ENCODE measurements at regions not wholly inside any gene's neighbourhood (a gene's known extent, or its start where the extent isn't known, plus 50 kb on each side); places are given as distances from the start of the nearest gene placed in this dataset.

GRCh38 chr11:47907499-47907898 lies 59.3 kb upstream of the NUP160 start:
- TF ChIP-seq EGR1 (IDR thresholded peaks at IDR 0.05; ENCODE audit: borderline replicate concordance, low read depth, low read length) (no peak), POLR2A (IDR thresholded peaks at IDR 0.05; ENCODE audit: control extremely low read depth in 1 of 2, low read depth in 2 of 2, low read length in 2 of 2) (no peak), SUZ12 (IDR thresholded peaks at IDR 0.05; ENCODE audit: low read length) (no peak), POLR2AphosphoS5 (IDR thresholded peaks at IDR 0.05; ENCODE audit: low read depth, low read length) (no peak), HDAC6 (IDR thresholded peaks at IDR 0.05; ENCODE audit: low read depth, low read length) (no peak), CTCF (IDR thresholded peaks at IDR 0.05; ENCODE audit: control extremely low read depth in 1 of 3, insufficient read depth in 1 of 3, low read depth in 1 of 3, low read length in 3 of 3) (no peak), TEAD4 (IDR thresholded peaks at IDR 0.05; ENCODE audit: low read depth, low read length) (no peak), JUND (IDR thresholded peaks at IDR 0.05; ENCODE audit: low read length) (no peak), BCL11A (IDR thresholded peaks at IDR 0.05; ENCODE audit: low read depth in 2 of 2, low read length in 2 of 2) (no peak), FOSL1 (IDR thresholded peaks at IDR 0.05; ENCODE audit: insufficient read depth, low read depth, low read length) (no peak)

Measured in H1 (cell line).